ENCODE measurements at regions not wholly inside any gene's neighbourhood (a gene's known extent, or its start where the extent isn't known, plus 50 kb on each side); places are given as distances from the start of the nearest gene placed in this dataset.
A peak's percentile ranks its signal among the peaks of the same experiment; 100 is the strongest.

GRCh38 chr2:21424375-21424774 lies 300.6 kb downstream of the TDRD15 start (continued):
- TF ChIP-seq MAZ (IDR thresholded peaks at IDR 0.05; ENCODE audit: borderline replicate concordance, low read depth, low read length) (no peak), CEBPB (IDR thresholded peaks at IDR 0.05; ENCODE audit: low read depth, low read length) (no peak), RAD21 (IDR thresholded peaks at IDR 0.05; ENCODE audit: low read length) (no peak)

- Histone ChIP-seq H3K27ac (ENCODE audit: insufficient read depth, low read length) (no peak overlapping the region), H2BK15ac (ENCODE audit: low read depth, low read length) (0 out of 3 replicates have a peak overlapping the region, but pooled peaks have one; percentile 45), H3K4me2 (ENCODE audit: low read depth, low read length) (no peak overlapping the region), H3K56ac (ENCODE audit: extremely low read depth, insufficient read depth, low read length) (no peak overlapping the region), H3K9ac (ENCODE audit: low read depth, low read length) (no peak overlapping the region), H2BK120ac (ENCODE audit: low read depth, low read length) (peak overlapping the region; percentile 59), H2AK5ac (ENCODE audit: low read depth, low read length) (no peak overlapping the region), H3K4ac (ENCODE audit: low read depth, low read length) (peak overlapping the region; percentile 8), H2BK20ac (ENCODE audit: low read depth, low read length) (peak overlapping the region; percentile 52), H4K8ac (ENCODE audit: low read depth in 2 of 2, low read length in 2 of 2) (peak overlapping the region; percentile 16 to 69; a peak in 1 of 4 replicates), H3K4me3 (ENCODE audit: insufficient read depth, low read depth, low read length) (no peak overlapping the region), H3K9me1 (ENCODE audit: insufficient read depth, low read length) (peaks cover 10% of the 10 kb centered on the region), H3K14ac (replicated peaks; ENCODE audit: low read depth, low read length) (no peak overlapping the region), H3K9me3 (ENCODE audit: control insufficient read depth, insufficient read depth, low read length) (no peaks in the 10 kb centered on the region; the same call in 1 of the 2 replicates), H3K4me1 (ENCODE audit: control insufficient read depth, insufficient read depth, low read length) (peaks cover 6% of the 10 kb centered on the region), H3K23ac (ENCODE audit: low read depth, low read length) (no peak overlapping the region), H2BK5ac (ENCODE audit: low read depth, low read length, poor library complexity, severe bottlenecking) (no peak overlapping the region), H3K36me3 (ENCODE audit: control insufficient read depth, insufficient read depth, low read length) (no peaks in the 10 kb centered on the region), H2AFZ (replicated peaks; ENCODE audit: low read length, poor library complexity) (peak overlapping the region; percentile 18), H4K20me1 (ENCODE audit: insufficient read depth, low read length) (no peaks in the 10 kb centered on the region), H3K27me3 (ENCODE audit: control insufficient read depth, insufficient read depth, low read length) (no peaks in the 10 kb centered on the region), H3K79me1 (ENCODE audit: low read depth in 1 of 2, low read length in 2 of 2) (no peaks in the 10 kb centered on the region), H4K5ac (ENCODE audit: low read depth, low read length) (peak overlapping the region; percentile 1; the same call in 1 of the 2 replicates), H4K91ac (ENCODE audit: insufficient read depth, low read depth, low read length) (0 out of 2 replicates have a peak overlapping the region, but pooled peaks have one; percentile 28), H2AK9ac (replicated peaks; ENCODE audit: low read depth, low read length, poor library complexity) (no peak overlapping the region), H3K18ac (ENCODE audit: low read depth, low read length) (peak overlapping the region; percentile 34; the same call in 1 of the 2 replicates)
- CTCF ChIA-PET, result no interaction called here
- no peak for DNase-seq
- 80% methylated on average over 1 of the region's 2 CpGs; no CpG with 5 or more reads in 1 of the 2 experiments for WGBS, 2 experiments (ENCODE audit: extremely low coverage in 2 of 2, insufficient read length in 1 of 2)
- no TSS peak for BruUV-seq (replicated peaks)
- dilution Hi-C loops (cut with HindIII; ENCODE audit: low sequenced_read_pairs, unreplicated experiment), result no loop called here
- TF ChIP-seq MAFK (IDR thresholded peaks at IDR 0.05; ENCODE audit: low read depth, low read length) (no peak), SMC3 (IDR thresholded peaks at IDR 0.05; ENCODE audit: low read depth, low read length) (no peak), MAZ (IDR thresholded peaks at IDR 0.05; ENCODE audit: borderline replicate concordance, low read depth, low read length) (no peak), CEBPB (IDR thresholded peaks at IDR 0.05; ENCODE audit: low read depth, low read length) (no peak), FOS (IDR thresholded peaks at IDR 0.05; ENCODE audit: low read depth, low read length) (no peak), CTCF (conservative IDR thresholded peaks at IDR 0.05; ENCODE audit: low read depth, low read length) (no peak), POLR2A (IDR thresholded peaks at IDR 0.05; ENCODE audit: low read depth, low read length) (no peak), NFE2L2 (IDR thresholded peaks at IDR 0.05; ENCODE audit: low read depth, low read length) (no peak), MXI1 (IDR thresholded peaks at IDR 0.05; ENCODE audit: borderline replicate concordance, low read depth, low read length) (no peak), USF2 (IDR thresholded peaks at IDR 0.05; ENCODE audit: low read depth, low read length) (no peak), RCOR1 (IDR thresholded peaks at IDR 0.05; ENCODE audit: insufficient replicate concordance, low read length) (no peak), ELK1 (IDR thresholded peaks at IDR 0.05; ENCODE audit: borderline replicate concordance, low read depth, low read length) (no peak)
- intact Hi-C loops (cut with micrococcal nuclease), result no loop called here
- POLR2A ChIA-PET (ENCODE audit: unreplicated experiment), result no interaction called here
- ATAC-seq (ENCODE audit: low read depth), result no peak
- in situ Hi-C loops (cut with MboI; ENCODE audit: low sequenced_read_pairs), result no loop called here
Observed at GRCh38 chr2:21427606-21428005, 303.8 kb downstream of the TDRD15 start.

All from IMR-90 (cell line).